Progenitor cell of endocrine pancreas (in vitro differentiated cells): ENCODE measurements at regions not wholly inside any gene's neighbourhood (a gene's known extent, or its start where the extent isn't known, plus 50 kb on each side); places are given as distances from the start of the nearest gene placed in this dataset.

Source experiments
- DNase-seq: peaks from one replicate; pipeline ENCODE4 v3.0.0; 2021; ENCODE audit warnings: low spot score; ENCODE audit not compliant: unreplicated experiment
- H3K27ac Mint-ChIP-seq: 2 replicates; pipeline ENCODE4 v1.8.0; 2021; ENCODE audit warnings: mild to moderate bottlenecking, moderate library complexity, mixed read lengths
- H3K27me3 Mint-ChIP-seq: 2 replicates; pipeline ENCODE4 v1.8.0; 2021; ENCODE audit warnings: mixed read lengths
- H3K36me3 Mint-ChIP-seq: 2 replicates; pipeline ENCODE4 v1.8.0; 2022; ENCODE audit warnings: mixed read lengths; ENCODE audit not compliant: insufficient read depth
- H3K4me1 Mint-ChIP-seq: 2 replicates; pipeline ENCODE4 v1.8.0; 2021; ENCODE audit warnings: low read depth, mixed read lengths
- H3K4me3 Mint-ChIP-seq: 2 replicates; pipeline ENCODE4 v1.8.0; 2021; ENCODE audit warnings: low read depth, mild to moderate bottlenecking, moderate library complexity, mixed read lengths
- H3K9me3 Mint-ChIP-seq: 2 replicates; pipeline ENCODE4 v1.8.0; 2021; ENCODE audit warnings: low read depth, mixed read lengths
- CTCF ChIP-seq: fragments of 200-600 bp; sonication (generic); IDR thresholded peaks from one replicate; pipeline ENCODE4 v1.5.0; 2021; ENCODE audit warnings: antibody characterized with exemption, mild to moderate bottlenecking; ENCODE audit not compliant: unreplicated experiment

- TF ChIP-seq CTCF: no peak
- DNase-seq: no peak
- Mint-ChIP-seq H3K27ac (no peak overlapping the region), H3K9me3 (no peaks in the 10 kb centered on the region), H3K36me3 (no peaks in the 10 kb centered on the region), H3K4me3 (no peak overlapping the region), H3K27me3 (no peaks in the 10 kb centered on the region), H3K4me1 (no peaks in the 10 kb centered on the region)
Measured at GRCh38 chr1:82948386-82948785, 1050.5 kb downstream of the TTLL7 start.

- no peak for TF ChIP-seq CTCF
- no peaks in the 10 kb centered on the region for H3K9me3 Mint-ChIP-seq
- no peaks in the 10 kb centered on the region for H3K4me1 Mint-ChIP-seq
- H3K36me3 Mint-ChIP-seq: no peaks in the 10 kb centered on the region
- no peaks in the 10 kb centered on the region for H3K27me3 Mint-ChIP-seq
- H3K27ac Mint-ChIP-seq: no peak overlapping the region
- DNase-seq: no peak
- H3K4me3 Mint-ChIP-seq: no peak overlapping the region
Measured at GRCh38 chr1:82947278-82947677, 1051.7 kb downstream of the TTLL7 start.

- Mint-ChIP-seq H3K27me3 (no peaks in the 10 kb centered on the region), H3K4me1 (no peaks in the 10 kb centered on the region), H3K9me3 (no peaks in the 10 kb centered on the region), H3K36me3 (no peaks in the 10 kb centered on the region), H3K4me3 (no peak overlapping the region), H3K27ac (no peak overlapping the region)
- no peak for TF ChIP-seq CTCF
- no peak for DNase-seq
Measured at GRCh38 chr1:82946096-82946605, 1052.8 kb downstream of the TTLL7 start.

DNA sequence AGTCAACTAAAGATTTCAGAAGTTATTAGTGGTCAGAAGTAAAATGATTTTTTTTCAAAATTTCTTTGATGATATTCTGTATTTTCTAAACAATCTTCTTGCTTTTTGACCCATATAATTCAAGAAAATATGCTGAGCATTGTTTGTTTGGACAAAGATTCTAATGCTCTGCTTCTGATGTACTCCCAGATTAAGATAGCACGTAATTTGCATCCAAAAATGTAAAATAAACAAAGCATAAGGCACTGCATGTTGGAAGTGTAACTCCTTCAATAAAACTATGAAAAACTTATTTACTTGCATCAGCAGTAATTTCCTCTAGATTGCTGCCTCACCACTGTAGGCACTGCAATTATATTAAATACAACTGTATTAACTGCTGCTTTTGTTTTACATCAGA, 1054.1 kb downstream of the TTLL7 start:
- Mint-ChIP-seq H3K9me3 (no peaks in the 10 kb centered on the region), H3K36me3 (no peaks in the 10 kb centered on the region), H3K27me3 (no peaks in the 10 kb centered on the region), H3K27ac (no peak overlapping the region), H3K4me3 (no peak overlapping the region), H3K4me1 (no peaks in the 10 kb centered on the region)
- TF ChIP-seq CTCF: no peak
- no peak for DNase-seq

GRCh38 chr1:82934074-82934473, 1064.9 kb downstream of the TTLL7 start:
- no peak for DNase-seq
- TF ChIP-seq CTCF: no peak
- H3K4me3 Mint-ChIP-seq: no peak overlapping the region
- H3K27ac Mint-ChIP-seq: no peak overlapping the region
- peaks cover 6% of the 10 kb centered on the region for H3K4me1 Mint-ChIP-seq
- no peaks in the 10 kb centered on the region for H3K36me3 Mint-ChIP-seq
- peaks cover 7% of the 10 kb centered on the region for H3K9me3 Mint-ChIP-seq
- H3K27me3 Mint-ChIP-seq: no peaks in the 10 kb centered on the region
